ENCODE measurements at regions not wholly inside any gene's neighbourhood (a gene's known extent, or its start where the extent isn't known, plus 50 kb on each side); places are given as distances from the start of the nearest gene placed in this dataset.

DNA sequence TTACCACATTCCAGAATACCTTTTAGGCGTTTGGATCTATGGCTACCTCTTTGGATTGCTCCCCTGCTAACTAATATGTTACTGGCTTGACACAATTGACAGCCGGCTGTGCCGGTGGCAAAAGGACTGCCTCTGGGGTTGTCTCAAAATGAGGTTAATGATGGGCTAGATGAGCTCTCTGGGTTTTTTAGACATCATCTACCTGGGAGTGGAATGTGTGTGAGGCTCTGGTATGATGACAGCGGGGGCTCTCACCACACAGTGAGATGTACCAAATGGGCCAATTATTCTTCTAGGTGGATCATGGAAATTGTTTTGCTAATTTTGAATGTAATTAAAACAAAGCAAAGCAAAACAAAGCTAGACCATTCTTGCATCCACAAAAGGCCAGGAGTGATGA is 391.1 kb upstream of the SPRED2 start:
- TF ChIP-seq, protein P1, sequence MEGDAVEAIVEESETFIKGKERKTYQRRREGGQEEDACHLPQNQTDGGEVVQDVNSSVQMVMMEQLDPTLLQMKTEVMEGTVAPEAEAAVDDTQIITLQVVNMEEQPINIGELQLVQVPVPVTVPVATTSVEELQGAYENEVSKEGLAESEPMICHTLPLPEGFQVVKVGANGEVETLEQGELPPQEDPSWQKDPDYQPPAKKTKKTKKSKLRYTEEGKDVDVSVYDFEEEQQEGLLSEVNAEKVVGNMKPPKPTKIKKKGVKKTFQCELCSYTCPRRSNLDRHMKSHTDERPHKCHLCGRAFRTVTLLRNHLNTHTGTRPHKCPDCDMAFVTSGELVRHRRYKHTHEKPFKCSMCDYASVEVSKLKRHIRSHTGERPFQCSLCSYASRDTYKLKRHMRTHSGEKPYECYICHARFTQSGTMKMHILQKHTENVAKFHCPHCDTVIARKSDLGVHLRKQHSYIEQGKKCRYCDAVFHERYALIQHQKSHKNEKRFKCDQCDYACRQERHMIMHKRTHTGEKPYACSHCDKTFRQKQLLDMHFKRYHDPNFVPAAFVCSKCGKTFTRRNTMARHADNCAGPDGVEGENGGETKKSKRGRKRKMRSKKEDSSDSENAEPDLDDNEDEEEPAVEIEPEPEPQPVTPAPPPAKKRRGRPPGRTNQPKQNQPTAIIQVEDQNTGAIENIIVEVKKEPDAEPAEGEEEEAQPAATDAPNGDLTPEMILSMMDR (IDR thresholded peaks at IDR 0.05; ENCODE audit: low read depth, low read length): no peak
- TF ChIP-seq POLR2A (IDR thresholded peaks at IDR 0.05; ENCODE audit: extremely low read depth, insufficient read length): no peak

Data from NB4 (cell line).